ENCODE measurements at regions not wholly inside any gene's neighbourhood (a gene's known extent, or its start where the extent isn't known, plus 50 kb on each side); places are given as distances from the start of the nearest gene placed in this dataset.
"Not testable (repeated sequence)": the region's sequence is repeated elsewhere in the genome, so short reads cannot be mapped to it uniquely, and the experiment has no call there.

DNA sequence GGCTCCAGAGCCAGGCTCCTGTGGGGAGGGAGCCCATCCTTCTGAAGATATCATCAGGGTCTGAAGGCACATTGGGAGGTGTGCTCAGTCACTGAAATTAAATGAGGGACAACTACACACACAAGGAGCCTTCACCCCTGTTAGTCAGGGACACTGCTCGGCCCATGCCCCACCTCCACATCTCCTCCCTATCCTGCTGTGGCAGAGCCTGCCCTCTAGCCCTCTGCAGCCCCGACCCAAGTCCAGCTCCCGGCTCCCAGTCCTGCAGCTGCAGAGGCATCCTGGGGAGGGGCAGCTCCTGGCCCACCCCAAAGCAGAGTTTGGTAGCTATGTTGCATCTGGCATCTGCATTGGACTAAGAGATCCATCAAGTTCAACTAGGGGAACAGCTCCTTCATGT is 136.3 kb downstream of the ZNF248 start:
- H3K14ac ChIP-seq (ENCODE audit: insufficient read depth, low read length) = no peak overlapping the region
- no peak overlapping the region for H2BK12ac ChIP-seq (ENCODE audit: insufficient read length, low read depth, low read length)
- no CpG with 5 or more reads among the region's 3 CpGs for WGBS (ENCODE audit: extremely low coverage, insufficient read length, low lambda C conversion rate)
- no peaks in the 10 kb centered on the region for H3K27me3 ChIP-seq (ENCODE audit: insufficient read depth, low read length)
- no peak overlapping the region for H2BK5ac ChIP-seq (ENCODE audit: insufficient read length, low read length)
- no peak overlapping the region for H3T11ph ChIP-seq (ENCODE audit: low read length)
- H3K23ac ChIP-seq (ENCODE audit: insufficient read length, low read depth, low read length) = no peak overlapping the region
- no peak overlapping the region for H2AK5ac ChIP-seq (ENCODE audit: insufficient read length, low read length)
- H3K27ac Mint-ChIP-seq = no peak overlapping the region
- no peak overlapping the region for H2BK20ac ChIP-seq (ENCODE audit: low read depth, low read length, poor library complexity, severe bottlenecking)
- no peak for DNase-seq
- H2BK120ac ChIP-seq (ENCODE audit: low read depth, low read length, poor library complexity, severe bottlenecking) = no peak overlapping the region
- peaks cover 21% of the 10 kb centered on the region for H3K9me3 ChIP-seq (ENCODE audit: control insufficient read depth, low read depth, low read length)
- H3K18ac ChIP-seq (ENCODE audit: insufficient read length, low read depth, low read length) = no peak overlapping the region
- no peak overlapping the region for H4K8ac ChIP-seq (replicated peaks; ENCODE audit: insufficient read length, low read depth, low read length)
- no peaks in the 10 kb centered on the region for H3K4me1 Mint-ChIP-seq
- H2BK15ac ChIP-seq (ENCODE audit: low read depth, low read length) = no peak overlapping the region
- H3K27me3 Mint-ChIP-seq (ENCODE audit: low read depth) = peaks cover 4% of the 10 kb centered on the region
- TF ChIP-seq, protein P1, sequence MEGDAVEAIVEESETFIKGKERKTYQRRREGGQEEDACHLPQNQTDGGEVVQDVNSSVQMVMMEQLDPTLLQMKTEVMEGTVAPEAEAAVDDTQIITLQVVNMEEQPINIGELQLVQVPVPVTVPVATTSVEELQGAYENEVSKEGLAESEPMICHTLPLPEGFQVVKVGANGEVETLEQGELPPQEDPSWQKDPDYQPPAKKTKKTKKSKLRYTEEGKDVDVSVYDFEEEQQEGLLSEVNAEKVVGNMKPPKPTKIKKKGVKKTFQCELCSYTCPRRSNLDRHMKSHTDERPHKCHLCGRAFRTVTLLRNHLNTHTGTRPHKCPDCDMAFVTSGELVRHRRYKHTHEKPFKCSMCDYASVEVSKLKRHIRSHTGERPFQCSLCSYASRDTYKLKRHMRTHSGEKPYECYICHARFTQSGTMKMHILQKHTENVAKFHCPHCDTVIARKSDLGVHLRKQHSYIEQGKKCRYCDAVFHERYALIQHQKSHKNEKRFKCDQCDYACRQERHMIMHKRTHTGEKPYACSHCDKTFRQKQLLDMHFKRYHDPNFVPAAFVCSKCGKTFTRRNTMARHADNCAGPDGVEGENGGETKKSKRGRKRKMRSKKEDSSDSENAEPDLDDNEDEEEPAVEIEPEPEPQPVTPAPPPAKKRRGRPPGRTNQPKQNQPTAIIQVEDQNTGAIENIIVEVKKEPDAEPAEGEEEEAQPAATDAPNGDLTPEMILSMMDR (conservative IDR thresholded peaks at IDR 0.05) = no peak
- no peaks in the 10 kb centered on the region for H3K23me2 ChIP-seq (ENCODE audit: insufficient read length, low read depth, low read length, poor library complexity, severe bottlenecking)
- no peak overlapping the region for H3K4me3 Mint-ChIP-seq
- H3K27ac ChIP-seq (ENCODE audit: insufficient read length, low read depth, low read length) = no peak overlapping the region
- no peaks in the 10 kb centered on the region for H4K20me1 ChIP-seq (ENCODE audit: control insufficient read depth, insufficient read depth, insufficient read length)
- no peaks in the 10 kb centered on the region for H3K79me2 ChIP-seq (ENCODE audit: insufficient read depth, low read length)
- H3K4me1 ChIP-seq (ENCODE audit: insufficient read depth, low read length) = no peaks in the 10 kb centered on the region
- H2AFZ ChIP-seq (ENCODE audit: low read length) = no peak overlapping the region
- H4K91ac ChIP-seq (ENCODE audit: insufficient read length, low read depth, low read length) = no peak overlapping the region
- no peak overlapping the region for H3K9ac ChIP-seq (ENCODE audit: extremely low read depth, insufficient read length, low read length)
- H3K36me3 Mint-ChIP-seq (ENCODE audit: insufficient read depth in 1 of 3, low read depth in 3 of 3) = peaks cover 5 to 38% (median 19%) of the 10 kb centered on the region in 3 experiments; a peak in 6 of 7 replicates
- H3K4me2 ChIP-seq (ENCODE audit: insufficient read depth, insufficient read length, low read length) = no peak overlapping the region
- peaks cover 84 to 92% of the 10 kb centered on the region in 2 experiments for H3K9me3 Mint-ChIP-seq
- H3K79me1 ChIP-seq (ENCODE audit: insufficient read depth, low read depth, low read length, poor library complexity, severe bottlenecking) = no peaks in the 10 kb centered on the region
- H3K56ac ChIP-seq (ENCODE audit: insufficient read length, low read depth, low read length) = no peak overlapping the region
- no peak overlapping the region for H4K5ac ChIP-seq (ENCODE audit: insufficient read length, low read depth, low read length)
- H3K4ac ChIP-seq (ENCODE audit: low read depth, low read length) = no peak overlapping the region

DNA sequence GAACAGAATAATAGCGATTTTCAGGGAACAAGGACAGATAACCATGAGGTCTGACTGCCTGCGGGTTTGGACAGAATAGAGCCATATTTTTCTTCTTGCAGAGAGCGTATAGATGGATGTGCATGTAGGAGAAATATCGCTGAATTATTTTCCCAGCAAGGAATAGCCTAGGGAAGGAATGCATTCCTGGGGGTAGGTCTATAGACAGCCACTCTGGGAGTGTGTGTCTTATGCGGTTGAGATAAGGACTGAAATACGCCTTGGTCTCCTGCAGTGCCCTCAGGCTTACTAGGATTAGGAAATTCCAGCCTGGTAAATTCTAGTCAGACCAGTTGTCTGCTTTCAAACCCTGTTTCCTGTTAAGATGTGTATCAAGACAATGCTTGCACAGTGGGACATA is 139.3 kb downstream of the ZNF248 start:
- DNase-seq; H2AK5ac ChIP-seq (ENCODE audit: insufficient read length, low read length); H4K20me1 ChIP-seq (ENCODE audit: control insufficient read depth, insufficient read depth, insufficient read length); H3K23ac ChIP-seq (ENCODE audit: insufficient read length, low read depth, low read length); H3K4me1 Mint-ChIP-seq; H3K4me3 Mint-ChIP-seq; H2BK120ac ChIP-seq (ENCODE audit: low read depth, low read length, poor library complexity, severe bottlenecking); H3K4me1 ChIP-seq (ENCODE audit: insufficient read depth, low read length); H2BK20ac ChIP-seq (ENCODE audit: low read depth, low read length, poor library complexity, severe bottlenecking); H2AFZ ChIP-seq (ENCODE audit: low read length); H3K18ac ChIP-seq (ENCODE audit: insufficient read length, low read depth, low read length); H3K14ac ChIP-seq (ENCODE audit: insufficient read depth, low read length); H4K5ac ChIP-seq (ENCODE audit: insufficient read length, low read depth, low read length); H3K4me2 ChIP-seq (ENCODE audit: insufficient read depth, insufficient read length, low read length); H3K27ac ChIP-seq (ENCODE audit: insufficient read length, low read depth, low read length); H3T11ph ChIP-seq (ENCODE audit: low read length); H4K91ac ChIP-seq (ENCODE audit: insufficient read length, low read depth, low read length); H2BK12ac ChIP-seq (ENCODE audit: insufficient read length, low read depth, low read length); H3K56ac ChIP-seq (ENCODE audit: insufficient read length, low read depth, low read length); H3K27ac Mint-ChIP-seq; H3K9ac ChIP-seq (ENCODE audit: extremely low read depth, insufficient read length, low read length); H3K27me3 ChIP-seq (ENCODE audit: insufficient read depth, low read length); H3K4ac ChIP-seq (ENCODE audit: low read depth, low read length); H2BK15ac ChIP-seq (ENCODE audit: low read depth, low read length); H3K27me3 Mint-ChIP-seq (ENCODE audit: low read depth); H4K8ac ChIP-seq (replicated peaks; ENCODE audit: insufficient read length, low read depth, low read length); H3K79me2 ChIP-seq (ENCODE audit: insufficient read depth, low read length); H3K79me1 ChIP-seq (ENCODE audit: insufficient read depth, low read depth, low read length, poor library complexity, severe bottlenecking); H2BK5ac ChIP-seq (ENCODE audit: insufficient read length, low read length); H3K23me2 ChIP-seq (ENCODE audit: insufficient read length, low read depth, low read length, poor library complexity, severe bottlenecking): not testable (repeated sequence)
- H3K9me3 ChIP-seq (ENCODE audit: control insufficient read depth, low read depth, low read length) = peaks cover 18% of the 10 kb centered on the region
- Mint-ChIP-seq H3K9me3 (peaks cover 88 to 90% of the 10 kb centered on the region in 2 experiments), H3K36me3 (ENCODE audit: insufficient read depth in 1 of 3, low read depth in 3 of 3) (peaks cover 0 to 29% (median 18%) of the 10 kb centered on the region in 3 experiments; a peak in 6 of 7 replicates)
- no CpG with 5 or more reads among the region's 6 CpGs for WGBS (ENCODE audit: extremely low coverage, insufficient read length, low lambda C conversion rate)

Data from H9 (cell line).